ENCODE measurements at regions not wholly inside any gene's neighbourhood (a gene's known extent, or its start where the extent isn't known, plus 50 kb on each side); places are given as distances from the start of the nearest gene placed in this dataset.

GRCh38 chr1:47658161-47658920 is 220.5 kb downstream of the FOXD2 start:
- Histone ChIP-seq H3K18ac (ENCODE audit: insufficient read length, low read depth, low read length) (no peak overlapping the region), H2BK5ac (ENCODE audit: insufficient read length, low read length) (no peak overlapping the region), H3K4me1 (ENCODE audit: insufficient read depth, low read length) (0 out of 2 replicates have a peak, but pooled peaks cover 2% of the 10 kb centered on the region), H4K91ac (ENCODE audit: insufficient read length, low read depth, low read length) (no peak overlapping the region), H4K5ac (ENCODE audit: insufficient read length, low read depth, low read length) (no peak overlapping the region), H2AK5ac (ENCODE audit: insufficient read length, low read length) (no peak overlapping the region), H4K8ac (replicated peaks; ENCODE audit: insufficient read length, low read depth, low read length) (no peak overlapping the region), H3K4ac (ENCODE audit: low read depth, low read length) (no peak overlapping the region), H3T11ph (ENCODE audit: low read length) (no peak overlapping the region), H3K27me3 (ENCODE audit: insufficient read depth, low read length) (no peaks in the 10 kb centered on the region; the same call in 1 of the 2 replicates), H4K20me1 (ENCODE audit: control insufficient read depth, insufficient read depth, insufficient read length) (no peaks in the 10 kb centered on the region), H3K23me2 (ENCODE audit: insufficient read length, low read depth, low read length, poor library complexity, severe bottlenecking) (no peaks in the 10 kb centered on the region), H3K14ac (ENCODE audit: insufficient read depth, low read length) (no peak overlapping the region), H3K27ac (ENCODE audit: insufficient read length, low read depth, low read length) (no peak overlapping the region), H2BK15ac (ENCODE audit: low read depth, low read length) (no peak overlapping the region), H3K23ac (ENCODE audit: insufficient read length, low read depth, low read length) (no peak overlapping the region), H3K79me1 (ENCODE audit: insufficient read depth, low read depth, low read length, poor library complexity, severe bottlenecking) (no peaks in the 10 kb centered on the region), H3K79me2 (ENCODE audit: insufficient read depth, low read length) (no peaks in the 10 kb centered on the region), H3K56ac (ENCODE audit: insufficient read length, low read depth, low read length) (no peak overlapping the region), H3K9ac (ENCODE audit: extremely low read depth, insufficient read length, low read length) (no peak overlapping the region), H3K9me3 (ENCODE audit: control insufficient read depth, low read depth, low read length) (no peaks in the 10 kb centered on the region), H2BK120ac (ENCODE audit: low read depth, low read length, poor library complexity, severe bottlenecking) (no peak overlapping the region), H2BK12ac (ENCODE audit: insufficient read length, low read depth, low read length) (no peak overlapping the region), H2AFZ (ENCODE audit: low read length) (no peak overlapping the region), H2BK20ac (ENCODE audit: low read depth, low read length, poor library complexity, severe bottlenecking) (no peak overlapping the region), H3K4me2 (ENCODE audit: insufficient read depth, insufficient read length, low read length) (no peak overlapping the region)
- no peaks in the 10 kb centered on the region for H3K9me3 Mint-ChIP-seq
- WGBS (ENCODE audit: extremely low coverage, insufficient read length, low lambda C conversion rate), result no CpG with 5 or more reads among the region's 9 CpGs
- DNase-seq, result peak; percentile 8
- no peaks in the 10 kb centered on the region for H3K36me3 Mint-ChIP-seq (ENCODE audit: insufficient read depth in 1 of 3, low read depth in 3 of 3)
- H3K4me3 Mint-ChIP-seq, result no peak overlapping the region
- H3K27ac Mint-ChIP-seq, result no peak overlapping the region
- TF ChIP-seq CTCF (conservative IDR thresholded peaks at IDR 0.05), result no peak
- H3K27me3 Mint-ChIP-seq (ENCODE audit: low read depth), result peaks cover 79% of the 10 kb centered on the region
- H3K4me1 Mint-ChIP-seq, result 0 out of 4 replicates have a peak, but pooled peaks cover 0 to 4% of the 10 kb centered on the region in 2 experiments

Data from H9 (cell line).